MM.1S (cell line): ENCODE measurements at regions not wholly inside any gene's neighbourhood (a gene's known extent, or its start where the extent isn't known, plus 50 kb on each side); places are given as distances from the start of the nearest gene placed in this dataset.
"Not testable (repeated sequence)": the region's sequence is repeated elsewhere in the genome, so short reads cannot be mapped to it uniquely, and the experiment has no call there.

Source experiments
- EZH2 ChIP-seq: fragments of 300-600 bp; sonication (generic); optimal IDR thresholded peaks from 2 replicates; pipeline ENCODE3; 2017; ENCODE audit warnings: low read depth, mild to moderate bottlenecking, antibody characterized with exemption, low read length, mixed read lengths
- EZH2phosphoT487 ChIP-seq: fragments of 300-600 bp; sonication (generic); IDR thresholded peaks from 2 replicates; pipeline ENCODE4 v1.6.1; 2018; ENCODE audit warnings: antibody characterized with exemption, low read length
- TF ChIP-seq, protein P1 (sequence below): fragments of 300-600 bp; sonication (generic); IDR thresholded peaks from 2 replicates; pipeline ENCODE4 v1.5.1; 2016; ENCODE audit warnings: antibody characterized with exemption, low read length, mixed read lengths

DNA sequence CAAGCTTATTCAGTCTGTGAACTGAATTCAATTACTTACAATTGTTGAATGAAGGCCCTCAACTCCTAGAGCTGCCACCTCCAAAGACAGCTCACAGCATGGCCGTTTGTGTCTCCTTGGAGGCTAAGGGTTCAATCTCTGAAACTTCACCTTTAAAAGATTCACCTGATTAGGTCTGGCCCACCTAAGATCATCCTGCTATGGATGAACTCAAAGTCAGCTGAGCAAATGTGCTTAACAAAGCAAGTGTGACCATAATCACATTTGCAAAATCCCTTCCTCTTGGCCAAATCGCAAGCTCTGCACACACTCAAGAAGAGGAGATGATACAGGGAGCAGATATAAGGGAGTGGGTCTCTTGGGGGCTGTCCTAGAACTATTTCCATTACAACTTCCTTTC is 105.0 kb upstream of the FAM90A1 start:
- TF ChIP-seq, protein P1, sequence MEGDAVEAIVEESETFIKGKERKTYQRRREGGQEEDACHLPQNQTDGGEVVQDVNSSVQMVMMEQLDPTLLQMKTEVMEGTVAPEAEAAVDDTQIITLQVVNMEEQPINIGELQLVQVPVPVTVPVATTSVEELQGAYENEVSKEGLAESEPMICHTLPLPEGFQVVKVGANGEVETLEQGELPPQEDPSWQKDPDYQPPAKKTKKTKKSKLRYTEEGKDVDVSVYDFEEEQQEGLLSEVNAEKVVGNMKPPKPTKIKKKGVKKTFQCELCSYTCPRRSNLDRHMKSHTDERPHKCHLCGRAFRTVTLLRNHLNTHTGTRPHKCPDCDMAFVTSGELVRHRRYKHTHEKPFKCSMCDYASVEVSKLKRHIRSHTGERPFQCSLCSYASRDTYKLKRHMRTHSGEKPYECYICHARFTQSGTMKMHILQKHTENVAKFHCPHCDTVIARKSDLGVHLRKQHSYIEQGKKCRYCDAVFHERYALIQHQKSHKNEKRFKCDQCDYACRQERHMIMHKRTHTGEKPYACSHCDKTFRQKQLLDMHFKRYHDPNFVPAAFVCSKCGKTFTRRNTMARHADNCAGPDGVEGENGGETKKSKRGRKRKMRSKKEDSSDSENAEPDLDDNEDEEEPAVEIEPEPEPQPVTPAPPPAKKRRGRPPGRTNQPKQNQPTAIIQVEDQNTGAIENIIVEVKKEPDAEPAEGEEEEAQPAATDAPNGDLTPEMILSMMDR, result not testable (repeated sequence)
- not testable (repeated sequence) for TF ChIP-seq EZH2, EZH2phosphoT487
